ACHN (cell line): ENCODE measurements at regions not wholly inside any gene's neighbourhood (a gene's known extent, or its start where the extent isn't known, plus 50 kb on each side); places are given as distances from the start of the nearest gene placed in this dataset.

ENCODE experiments used
- DNase-seq: peaks from one replicate; pipeline ENCODE4 v3.0.0-alpha.2; 2015
- in situ Hi-C: cut with HindIII; loops from 2 replicates; pipeline ENCODE4 v1.10.0; 2017; ENCODE audit warnings: low sequenced_read_pairs, low pct_ligation_motif_present, low pct_unique_long_range_greater_than_20kb

- in situ Hi-C loops: no loop called here
- no peak for DNase-seq
Observed at GRCh38 chr22:48476577-48476976, 1351.1 kb downstream of the BRD1 start.

DNA sequence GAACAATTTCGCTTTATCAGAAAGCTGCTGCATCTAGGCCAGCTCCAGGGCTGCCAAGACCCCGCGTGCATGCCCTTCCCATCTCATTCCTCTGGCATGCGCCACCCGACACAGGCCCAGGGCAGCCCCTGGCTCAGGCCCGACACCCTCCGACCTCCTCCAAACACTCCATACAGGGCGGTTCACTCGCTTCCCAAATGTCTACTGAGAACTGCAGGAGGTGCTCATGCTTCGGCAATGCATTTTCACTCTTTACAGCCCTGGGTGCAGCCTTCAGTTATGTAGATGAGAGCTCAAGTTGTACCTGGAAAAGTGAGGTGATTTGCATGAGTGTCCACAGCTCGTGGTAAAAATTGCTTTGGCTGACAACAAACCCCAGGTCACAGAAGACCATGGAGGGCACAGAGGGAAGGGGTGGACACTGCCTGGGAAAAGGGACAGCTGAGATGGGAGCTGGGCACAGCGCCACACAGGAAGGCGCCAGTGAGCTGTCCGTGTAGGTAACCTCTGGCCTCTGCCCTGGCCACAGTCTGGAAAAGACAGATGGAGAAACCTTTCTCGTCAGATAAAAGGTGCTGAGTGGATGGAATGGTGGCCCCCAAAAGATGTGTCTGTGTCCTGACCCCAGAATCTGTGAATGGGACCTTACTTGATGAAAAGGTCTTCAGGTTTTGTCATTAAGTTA is 1351.9 kb downstream of the BRD1 start:
- DNase-seq: no peak
- in situ Hi-C loops: no loop called here

- in situ Hi-C loops: no loop called here
- DNase-seq: no peak
Observed at GRCh38 chr22:48474881-48475280, 1352.8 kb downstream of the BRD1 start.

GRCh38 chr22:48473202-48473601 is 1354.5 kb downstream of the BRD1 start:
- in situ Hi-C loops: no loop called here
- no peak for DNase-seq

DNA sequence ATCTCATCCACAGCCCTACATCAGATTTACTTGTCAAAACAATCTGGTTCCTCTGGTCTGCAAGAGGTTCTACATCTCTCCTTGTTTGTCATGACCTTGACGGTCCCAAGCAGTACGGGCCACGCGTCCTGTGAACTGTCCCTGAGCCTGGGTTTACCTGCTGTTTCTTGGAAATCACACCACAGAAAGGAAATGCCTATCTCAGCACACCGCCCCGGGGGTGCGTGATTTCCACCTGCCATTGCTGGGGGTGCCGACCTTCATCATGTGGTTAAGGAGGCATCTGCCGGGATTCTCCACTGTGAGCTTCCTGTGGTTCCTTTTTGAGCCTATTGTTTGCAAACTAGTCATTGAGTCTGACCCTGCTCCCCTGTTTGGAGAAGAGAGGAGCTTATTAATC is 1363.4 kb downstream of the BRD1 start:
- in situ Hi-C loops: no loop called here
- DNase-seq: no peak

- in situ Hi-C loops: no loop called here
- DNase-seq: no peak
Observed at GRCh38 chr22:48459859-48460823, 1367.5 kb downstream of the BRD1 start.

- no peak for DNase-seq
- in situ Hi-C loops: no loop called here
Observed at GRCh38 chr22:48459259-48459658, 1368.4 kb downstream of the BRD1 start.

DNA sequence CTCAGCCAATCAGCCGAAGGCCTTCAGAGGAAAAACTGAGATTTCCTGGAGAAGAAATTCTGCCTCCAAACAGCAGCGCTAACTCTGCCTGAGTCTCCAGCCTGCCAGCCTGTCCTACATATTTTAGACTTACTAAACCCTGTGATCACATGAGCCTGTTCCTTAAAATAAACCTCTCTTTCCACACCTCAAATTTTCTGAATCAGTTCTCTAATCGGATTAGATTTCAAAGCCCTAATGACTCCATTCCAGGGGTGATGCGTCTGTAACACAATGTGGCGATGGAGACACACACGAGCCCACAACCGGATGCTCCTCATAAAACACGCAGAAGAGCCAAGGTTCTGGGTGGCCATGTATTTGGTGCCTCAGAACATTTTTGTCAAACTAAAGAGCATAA is 1371.2 kb downstream of the BRD1 start:
- in situ Hi-C loops: no loop called here
- no peak for DNase-seq

GRCh38 chr22:48453751-48454485 is 1373.8 kb downstream of the BRD1 start:
- in situ Hi-C loops: no loop called here
- DNase-seq: no peak

DNA sequence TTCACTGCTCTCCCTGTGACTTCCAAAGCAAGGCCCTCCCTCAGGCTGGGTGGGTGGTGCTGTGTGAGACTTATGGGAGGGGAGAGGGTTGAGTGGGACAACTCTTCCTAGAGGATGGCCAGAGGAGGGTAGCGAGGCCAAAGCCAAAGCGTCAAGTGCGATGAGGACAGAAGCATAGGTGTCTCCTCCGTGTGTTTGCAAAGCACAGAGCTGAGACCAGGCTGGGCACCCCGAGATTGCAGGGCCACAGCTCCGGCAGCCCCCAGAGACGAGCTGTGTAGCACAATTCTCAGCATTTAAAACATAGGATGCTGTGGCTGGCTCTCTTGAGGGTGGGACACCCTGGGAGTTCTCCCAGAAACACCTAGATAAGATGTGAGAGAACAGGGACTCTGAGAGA is 1374.5 kb downstream of the BRD1 start:
- no peak for DNase-seq
- in situ Hi-C loops: no loop called here

DNA sequence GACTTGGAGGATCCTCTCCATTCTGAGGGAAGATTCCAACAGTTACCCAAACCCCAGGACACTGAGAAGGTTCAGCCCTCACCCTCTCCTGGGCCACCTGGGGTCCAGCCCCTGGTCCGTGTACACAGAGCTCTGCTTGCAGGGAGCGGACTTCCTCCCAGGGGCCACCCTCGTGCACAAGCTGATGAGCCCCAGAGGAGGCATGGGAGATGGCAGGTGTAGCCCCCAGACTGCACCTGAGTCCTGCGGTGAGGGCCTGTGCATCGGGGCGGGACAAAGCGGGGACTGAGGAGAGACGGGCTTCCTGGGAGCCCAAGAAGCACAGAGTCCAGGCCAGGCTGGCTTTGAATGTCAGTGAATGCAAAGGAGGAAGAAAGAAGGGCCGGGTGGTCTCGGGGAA is 1374.9 kb downstream of the BRD1 start:
- in situ Hi-C loops: no loop called here
- DNase-seq: no peak

- DNase-seq: no peak
- in situ Hi-C loops: no loop called here
Observed at GRCh38 chr22:48451891-48452290, 1375.8 kb downstream of the BRD1 start.

- in situ Hi-C loops: no loop called here
- no peak for DNase-seq
Observed at GRCh38 chr22:48450188-48450825, 1377.4 kb downstream of the BRD1 start.

GRCh38 chr22:48449466-48450187 is 1378.0 kb downstream of the BRD1 start:
- in situ Hi-C loops: no loop called here
- no peak for DNase-seq

DNA sequence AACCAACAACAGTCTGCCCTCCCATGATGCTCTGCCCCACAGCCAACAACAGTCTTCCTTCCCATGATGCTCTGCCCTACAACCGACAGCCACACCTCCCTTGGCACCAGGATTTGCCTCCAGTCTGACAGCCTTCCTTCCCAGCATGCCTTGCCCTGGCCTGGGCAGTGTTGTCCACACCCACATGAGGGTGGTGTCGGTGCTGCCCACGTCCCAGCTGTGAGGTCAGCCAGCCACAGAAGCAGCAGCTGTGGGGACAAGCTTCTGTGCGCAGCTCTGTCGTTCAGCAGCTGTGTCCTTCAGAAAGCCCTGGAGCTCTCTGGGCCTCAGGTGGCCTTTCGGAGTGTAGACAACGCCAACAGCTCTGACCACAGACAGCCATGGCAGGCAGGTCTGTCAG is 1378.9 kb downstream of the BRD1 start:
- DNase-seq: no peak
- in situ Hi-C loops: no loop called here

DNA sequence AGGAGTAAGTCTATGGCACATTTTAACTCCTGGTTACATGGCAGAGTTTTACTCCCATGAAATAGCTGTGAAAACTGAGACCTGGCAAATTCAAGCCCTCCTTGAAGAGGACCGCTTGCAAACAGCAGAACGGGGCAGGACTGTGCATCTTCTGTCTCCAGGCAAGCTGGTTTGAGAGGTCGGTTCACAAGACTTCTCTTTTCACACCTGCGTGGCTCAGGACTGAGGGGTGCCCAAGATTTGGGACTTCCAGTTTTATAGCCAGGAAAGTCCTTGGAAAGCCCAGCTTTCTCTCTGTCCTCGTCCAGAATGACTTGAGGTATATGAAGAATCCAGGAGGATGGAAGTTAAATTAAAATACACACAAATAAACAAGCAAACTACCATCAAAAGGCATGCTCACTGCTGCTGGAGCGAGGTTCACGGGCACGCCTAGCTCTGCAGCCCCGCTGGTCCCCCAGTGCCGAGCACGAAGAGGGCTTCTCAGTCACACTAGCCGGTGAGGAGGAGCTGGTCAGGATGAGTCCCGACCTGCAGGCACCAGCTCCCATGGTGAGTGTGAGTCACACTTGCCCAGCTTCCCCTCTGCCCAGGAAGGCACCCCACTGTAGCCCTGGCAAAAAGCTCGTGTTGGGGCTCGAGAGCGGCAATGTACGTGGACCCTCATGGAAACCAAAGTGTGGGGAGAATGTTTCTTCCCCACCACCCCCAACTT is 1382.4 kb downstream of the BRD1 start:
- in situ Hi-C loops: no loop called here
- DNase-seq: no peak

DNA sequence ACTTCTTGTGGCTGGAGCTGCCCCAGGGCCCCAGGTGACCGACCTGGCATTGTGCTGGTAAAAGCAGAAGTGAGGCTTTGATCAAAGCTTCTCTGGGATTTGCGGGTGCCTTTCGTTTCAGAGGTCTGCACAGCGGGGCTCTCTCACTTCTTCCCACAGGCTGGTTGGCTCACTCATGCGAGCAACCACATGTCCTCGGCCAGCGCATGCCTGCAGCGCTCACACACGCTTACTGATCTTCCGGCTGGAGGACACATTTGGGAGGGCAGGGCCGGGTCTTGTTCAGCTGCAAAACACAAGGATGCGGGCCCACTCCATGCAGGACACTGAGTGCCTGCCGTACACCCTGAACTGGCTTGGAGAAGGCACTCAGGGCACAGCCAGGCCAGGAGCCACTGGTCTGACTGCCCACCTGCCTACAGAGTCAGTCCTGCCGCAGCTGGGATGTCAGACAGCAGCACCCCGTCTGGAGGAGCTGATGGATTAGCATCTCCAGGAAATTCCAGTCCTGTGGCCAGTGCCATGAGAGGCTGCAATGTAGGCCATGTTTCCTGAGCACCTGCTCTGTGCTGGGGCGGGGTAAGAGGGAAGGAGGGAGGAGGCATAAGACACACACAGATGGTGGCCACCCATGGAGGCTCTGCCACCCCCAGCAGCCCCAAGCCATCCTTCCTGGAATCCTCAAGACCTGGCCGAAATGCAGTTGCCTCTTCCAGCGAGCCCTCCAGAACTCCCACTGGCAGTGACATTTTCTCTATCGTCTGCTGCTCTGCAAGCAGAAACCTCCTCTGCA is 1383.2 kb downstream of the BRD1 start:
- in situ Hi-C loops: no loop called here
- no peak for DNase-seq
